H9 (cell line): ENCODE measurements at regions not wholly inside any gene's neighbourhood (a gene's known extent, or its start where the extent isn't known, plus 50 kb on each side); places are given as distances from the start of the nearest gene placed in this dataset.

Source experiments
- DNase-seq: peaks from one replicate; pipeline ENCODE4 v3.0.0-alpha.2; 2017
- H2AFZ ChIP-seq: one replicate; pipeline ENCODE4 v1.6.1; 2013; ENCODE audit warnings: mild to moderate bottlenecking, low read length, control low read depth, moderate library complexity
- H2AK5ac ChIP-seq: 2 replicates; pipeline ENCODE4 v1.6.1; 2013; ENCODE audit warnings: low read length, control low read depth, mixed read lengths; ENCODE audit not compliant: insufficient read length
- H2BK120ac ChIP-seq: one replicate; pipeline ENCODE4 v1.6.1; 2013; ENCODE audit warnings: low read depth, mild to moderate bottlenecking, low read length, control low read depth, inconsistent platforms; ENCODE audit not compliant: poor library complexity, severe bottlenecking
- H2BK12ac ChIP-seq: 2 replicates; pipeline ENCODE4 v1.6.1; 2013; ENCODE audit warnings: low read length, control low read depth, mixed read lengths, low read depth; ENCODE audit not compliant: insufficient read length
- H2BK15ac ChIP-seq: 2 replicates; pipeline ENCODE4 v1.6.1; 2013; ENCODE audit warnings: low read depth, low read length, control low read depth
- H2BK20ac ChIP-seq: one replicate; pipeline ENCODE4 v1.6.1; 2013; ENCODE audit warnings: low read depth, mild to moderate bottlenecking, low read length, control low read depth, inconsistent platforms; ENCODE audit not compliant: poor library complexity, severe bottlenecking
- H2BK5ac ChIP-seq: 2 replicates; pipeline ENCODE4 v1.6.1; 2013; ENCODE audit warnings: low read length, control low read depth, mixed read lengths; ENCODE audit not compliant: insufficient read length
- H3K14ac ChIP-seq: 2 replicates; pipeline ENCODE4 v1.6.1; 2013; ENCODE audit warnings: low read length, control low read depth; ENCODE audit not compliant: insufficient read depth
- H3K18ac ChIP-seq: 2 replicates; pipeline ENCODE4 v1.6.1; 2013; ENCODE audit warnings: low read depth, mild to moderate bottlenecking, mixed read lengths, low read length, control low read depth; ENCODE audit not compliant: insufficient read length
- H3K23ac ChIP-seq: 2 replicates; pipeline ENCODE4 v1.6.1; 2013; ENCODE audit warnings: low read length, control low read depth, mixed read lengths, low read depth; ENCODE audit not compliant: insufficient read length
- H3K23me2 ChIP-seq: 2 replicates; pipeline ENCODE4 v1.6.1; 2013; ENCODE audit warnings: low read depth, mild to moderate bottlenecking, mixed read lengths, low read length, control low read depth; ENCODE audit not compliant: insufficient read length, poor library complexity, severe bottlenecking
- H3K27ac ChIP-seq: 2 replicates; pipeline ENCODE4 v1.5.1; 2013; ENCODE audit warnings: low read length, control low read depth, mixed read lengths, low read depth; ENCODE audit not compliant: insufficient read length
- H3K27me3 ChIP-seq: 2 replicates; pipeline ENCODE4 v1.6.1; 2013; ENCODE audit warnings: low read length, control low read depth, inconsistent platforms; ENCODE audit not compliant: insufficient read depth
- H3K4ac ChIP-seq: 2 replicates; pipeline ENCODE4 v1.6.1; 2013; ENCODE audit warnings: low read depth, mild to moderate bottlenecking, control low read depth, inconsistent platforms, low read length, moderate library complexity
- H3K4me1 ChIP-seq: 2 replicates; pipeline ENCODE4 v1.6.1; 2013; ENCODE audit warnings: low read length, control low read depth, inconsistent platforms; ENCODE audit not compliant: insufficient read depth
- H3K4me2 ChIP-seq: 2 replicates; pipeline ENCODE4 v1.6.1; 2013; ENCODE audit warnings: low read length, control low read depth, mixed read lengths; ENCODE audit not compliant: insufficient read length, insufficient read depth
- H3K56ac ChIP-seq: 2 replicates; pipeline ENCODE4 v1.6.1; 2013; ENCODE audit warnings: low read depth, mild to moderate bottlenecking, mixed read lengths, low read length, control low read depth; ENCODE audit not compliant: insufficient read length
- H3K79me1 ChIP-seq: 2 replicates; pipeline ENCODE4 v1.6.1; 2013; ENCODE audit warnings: low read depth, mild to moderate bottlenecking, moderate library complexity, low read length, control low read depth, inconsistent platforms; ENCODE audit not compliant: insufficient read depth, poor library complexity, severe bottlenecking
- H3K79me2 ChIP-seq: 2 replicates; pipeline ENCODE4 v1.6.1; 2013; ENCODE audit warnings: low read length, control low read depth, inconsistent platforms; ENCODE audit not compliant: insufficient read depth
- H3K9ac ChIP-seq: 2 replicates; pipeline ENCODE4 v1.6.1; 2013; ENCODE audit warnings: low read length, control low read depth, mixed read lengths; ENCODE audit not compliant: insufficient read length; ENCODE audit errors: extremely low read depth
- H3K9me3 ChIP-seq: one replicate; pipeline ENCODE4 v1.6.1; 2013; ENCODE audit warnings: low read depth, low read length, inconsistent platforms; ENCODE audit not compliant: control insufficient read depth
- H3T11ph ChIP-seq: one replicate; pipeline ENCODE4 v1.6.1; 2013; ENCODE audit warnings: mild to moderate bottlenecking, low read length, control low read depth, inconsistent platforms
- H4K20me1 ChIP-seq: one replicate; pipeline ENCODE4 v1.6.1; 2013; ENCODE audit not compliant: control insufficient read depth, insufficient read length, insufficient read depth
- H4K5ac ChIP-seq: 2 replicates; pipeline ENCODE4 v1.6.1; 2013; ENCODE audit warnings: low read depth, mild to moderate bottlenecking, mixed read lengths, low read length, control low read depth; ENCODE audit not compliant: insufficient read length
- H4K8ac ChIP-seq: replicated peaks from 2 replicates; pipeline ENCODE4 v1.6.1; 2013; ENCODE audit warnings: low read length, control low read depth, mixed read lengths, low read depth; ENCODE audit not compliant: insufficient read length
- H4K91ac ChIP-seq: 2 replicates; pipeline ENCODE4 v1.6.1; 2013; ENCODE audit warnings: low read depth, mild to moderate bottlenecking, moderate library complexity, mixed read lengths, low read length, control low read depth; ENCODE audit not compliant: insufficient read length
- H3K27ac Mint-ChIP-seq, 3 experiments: 2 replicates in 2 of 3; 3 replicates in 1 of 3; pipeline ENCODE4 v1.8.0; 2020 to 2021; ENCODE audit warnings: mixed read lengths in 3 of 3, mild to moderate bottlenecking in 1 of 3, moderate library complexity in 1 of 3
- H3K27me3 Mint-ChIP-seq: 2 replicates; pipeline ENCODE4 v1.8.0; 2021; ENCODE audit warnings: low read depth, mild to moderate bottlenecking, moderate library complexity, mixed read lengths
- H3K36me3 Mint-ChIP-seq, 3 experiments: 2 replicates in 2 of 3; 3 replicates in 1 of 3; pipeline ENCODE4 v1.8.0; 2020 to 2021; ENCODE audit warnings: low read depth in 3 of 3, mixed read lengths in 3 of 3; ENCODE audit not compliant: insufficient read depth in 1 of 3
- H3K4me1 Mint-ChIP-seq, 2 experiments: 2 replicates each; pipeline ENCODE4 v1.8.0; 2020; ENCODE audit warnings: mixed read lengths in 2 of 2
- H3K4me3 Mint-ChIP-seq, 2 experiments: 2 replicates in 1 of 2; 3 replicates in 1 of 2; pipeline ENCODE4 v1.8.0; 2020 to 2021; ENCODE audit warnings: mild to moderate bottlenecking in 2 of 2, mixed read lengths in 2 of 2, moderate library complexity in 1 of 2
- H3K9me3 Mint-ChIP-seq, 2 experiments: 2 replicates in 1 of 2; 3 replicates in 1 of 2; pipeline ENCODE4 v1.8.0; 2020; ENCODE audit warnings: mild to moderate bottlenecking in 2 of 2, mixed read lengths in 2 of 2, moderate library complexity in 1 of 2
- CTCF ChIP-seq: fragments of 200-600 bp; sonication (generic); conservative IDR thresholded peaks from 3 replicates; pipeline ENCODE4 v1.8.0; 2021; ENCODE audit warnings: antibody characterized with exemption, mild to moderate bottlenecking
- WGBS: extraction: QIAGEN DNeasy Blood & Tissue Kit; methylation state at CpG from one replicate; pipeline ENCODE4 v1.1.7; 2013; ENCODE audit warnings: missing lambda C conversion rate, low lambda C conversion rate, mixed read lengths; ENCODE audit not compliant: insufficient read length; ENCODE audit errors: extremely low coverage; 5-methylcytosine and 5-hydroxymethylcytosine counted together

GRCh38 chr4:188728359-188728758 lies 589.1 kb downstream of the TRIML1 start:
- H2BK12ac ChIP-seq = no peak overlapping the region
- H3K23ac ChIP-seq = no peak overlapping the region
- no peak overlapping the region for H3K4ac ChIP-seq
- no peaks in the 10 kb centered on the region for H3K9me3 ChIP-seq
- no peak overlapping the region for H3K14ac ChIP-seq
- no peaks in the 10 kb centered on the region for H3K27me3 ChIP-seq
- H3K27ac ChIP-seq = no peak overlapping the region
- no peak overlapping the region for H2AFZ ChIP-seq
- Mint-ChIP-seq H3K27ac (no peak overlapping the region), H3K9me3 (peaks cover 0 to 3% of the 10 kb centered on the region in 2 experiments; a peak in 2 of 5 replicates), H3K36me3 (0 out of 7 replicates have a peak, but pooled peaks cover 0 to 3% (median 0%) of the 10 kb centered on the region in 3 experiments), H3K4me1 (no peaks in the 10 kb centered on the region), H3K27me3 (no peaks in the 10 kb centered on the region), H3K4me3 (no peak overlapping the region)
- no CpG with 5 or more reads among the region's 1 CpG for WGBS
- no peak overlapping the region for H2BK5ac ChIP-seq
- H2BK20ac ChIP-seq = no peak overlapping the region
- no peak overlapping the region for H4K91ac ChIP-seq
- H4K8ac ChIP-seq = no peak overlapping the region
- no peak overlapping the region for H2BK15ac ChIP-seq
- no peak overlapping the region for H4K5ac ChIP-seq
- H3K56ac ChIP-seq = no peak overlapping the region
- DNase-seq = no peak
- no peaks in the 10 kb centered on the region for H3K23me2 ChIP-seq
- no peak overlapping the region for H3K9ac ChIP-seq
- no peak overlapping the region for H2BK120ac ChIP-seq
- no peak overlapping the region for H3T11ph ChIP-seq
- no peak overlapping the region for H2AK5ac ChIP-seq
- H3K79me2 ChIP-seq = no peaks in the 10 kb centered on the region
- no peak for TF ChIP-seq CTCF
- H3K4me2 ChIP-seq = no peak overlapping the region
- H3K18ac ChIP-seq = no peak overlapping the region
- no peaks in the 10 kb centered on the region for H3K79me1 ChIP-seq
- no peaks in the 10 kb centered on the region for H3K4me1 ChIP-seq
- no peaks in the 10 kb centered on the region for H4K20me1 ChIP-seq
